ENCODE measurements at regions not wholly inside any gene's neighbourhood (a gene's known extent, or its start where the extent isn't known, plus 50 kb on each side); places are given as distances from the start of the nearest gene placed in this dataset.

DNA sequence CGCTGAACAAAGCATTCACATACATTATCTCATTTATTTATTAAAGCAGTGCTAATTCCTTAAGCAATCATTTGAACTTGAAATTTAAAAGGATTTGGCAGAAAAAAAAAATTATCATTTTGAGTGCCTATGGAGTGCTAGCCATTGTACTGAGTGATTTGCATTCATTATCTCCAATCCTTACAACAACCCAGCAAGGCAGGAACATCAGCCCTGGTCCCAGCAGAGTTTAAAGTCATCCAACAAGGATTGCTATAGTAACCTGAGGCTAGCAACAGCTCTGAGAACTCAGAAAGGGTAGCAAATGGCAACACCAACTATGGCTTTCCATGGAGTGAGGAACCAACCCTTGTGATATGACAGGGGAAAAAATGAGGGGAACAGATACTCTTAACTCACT is 237.6 kb upstream of the SETMAR start:
- no peak overlapping the region for H2BK12ac ChIP-seq (ENCODE audit: low read length in 2 of 2)
- H3K18ac ChIP-seq (ENCODE audit: low read depth in 1 of 2, low read length in 2 of 2): no peak overlapping the region
- no peak overlapping the region for H2AK5ac ChIP-seq (ENCODE audit: low read length, severe bottlenecking)
- H3K4me1 ChIP-seq (ENCODE audit: control insufficient read depth, insufficient read depth, low read depth, low read length): no peaks in the 10 kb centered on the region
- no peak overlapping the region for H3K4me2 ChIP-seq (ENCODE audit: low read length, poor library complexity, severe bottlenecking)
- no peak overlapping the region for H3K4ac ChIP-seq (ENCODE audit: low read depth in 1 of 2, low read length in 2 of 2)
- no peak overlapping the region for H3K14ac ChIP-seq (ENCODE audit: low read length in 2 of 2)
- no peak overlapping the region for H3K27ac ChIP-seq (ENCODE audit: low read length, poor library complexity, severe bottlenecking)
- H2BK5ac ChIP-seq (ENCODE audit: low read depth, low read length, poor library complexity, severe bottlenecking): no peak overlapping the region
- no peak overlapping the region for H4K8ac ChIP-seq (ENCODE audit: low read length)
- peaks cover 4% of the 10 kb centered on the region for H3K9me3 ChIP-seq (ENCODE audit: control insufficient read depth, low read length)
- H3K36me3 ChIP-seq (ENCODE audit: control insufficient read depth in 1 of 2, insufficient read depth in 2 of 2, low read depth in 1 of 2, low read length in 2 of 2): no peaks in the 10 kb centered on the region
- WGBS: 100% methylated on average over 1 of the region's 1 CpG
- H4K91ac ChIP-seq (ENCODE audit: low read length): no peak overlapping the region
- H3K23ac ChIP-seq (ENCODE audit: low read length in 2 of 2): no peak overlapping the region
- H3K79me1 ChIP-seq (replicated peaks; ENCODE audit: low read length, poor library complexity, severe bottlenecking): no peaks in the 10 kb centered on the region
- H3K9ac ChIP-seq (ENCODE audit: low read length): no peak overlapping the region
- H3K27me3 ChIP-seq (ENCODE audit: control insufficient read depth in 1 of 2, insufficient read depth in 1 of 2, low read length in 2 of 2): no peaks in the 10 kb centered on the region
- no peak for DNase-seq
- H2BK120ac ChIP-seq (ENCODE audit: low read depth, low read length): no peak overlapping the region
- H2AFZ ChIP-seq (ENCODE audit: low read depth, low read length): no peak overlapping the region
- no peak overlapping the region for H2BK15ac ChIP-seq (ENCODE audit: low read depth, poor library complexity, severe bottlenecking)
- no peak overlapping the region for H3K4me3 ChIP-seq (ENCODE audit: insufficient read depth in 1 of 2, low read depth in 1 of 2, low read length in 2 of 2)

DNA sequence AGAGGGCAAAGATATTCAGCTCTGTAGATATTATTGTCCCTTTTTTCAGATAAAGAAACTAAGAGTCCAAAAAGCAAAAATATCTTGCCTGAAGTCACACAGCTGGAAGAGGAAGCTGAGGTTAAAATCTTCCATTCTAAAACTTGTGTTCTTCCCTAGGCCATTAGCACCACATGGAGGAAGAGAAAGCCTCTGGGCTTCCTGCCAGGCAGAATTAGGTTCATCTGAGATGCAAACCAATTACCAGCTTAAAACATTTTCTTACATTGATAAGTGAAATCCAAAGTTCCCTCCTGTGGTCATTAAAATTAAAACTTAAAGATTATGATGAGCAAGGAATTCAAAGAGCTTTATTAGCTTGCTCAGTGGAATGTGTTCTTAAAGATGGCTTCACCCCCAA is 235.3 kb upstream of the SETMAR start:
- Histone ChIP-seq H3K9me3 (ENCODE audit: control insufficient read depth, low read length) (peaks cover 4% of the 10 kb centered on the region), H2BK5ac (ENCODE audit: low read depth, low read length, poor library complexity, severe bottlenecking) (no peak overlapping the region), H3K4me3 (ENCODE audit: insufficient read depth in 1 of 2, low read depth in 1 of 2, low read length in 2 of 2) (no peak overlapping the region), H3K4me2 (ENCODE audit: low read length, poor library complexity, severe bottlenecking) (no peak overlapping the region), H3K18ac (ENCODE audit: low read depth in 1 of 2, low read length in 2 of 2) (no peak overlapping the region), H3K27ac (ENCODE audit: low read length, poor library complexity, severe bottlenecking) (no peak overlapping the region), H3K36me3 (ENCODE audit: control insufficient read depth in 1 of 2, insufficient read depth in 2 of 2, low read depth in 1 of 2, low read length in 2 of 2) (no peaks in the 10 kb centered on the region), H3K4me1 (ENCODE audit: control insufficient read depth, insufficient read depth, low read depth, low read length) (no peaks in the 10 kb centered on the region), H2BK15ac (ENCODE audit: low read depth, poor library complexity, severe bottlenecking) (no peak overlapping the region), H3K23ac (ENCODE audit: low read length in 2 of 2) (no peak overlapping the region), H4K8ac (ENCODE audit: low read length) (no peak overlapping the region), H2BK12ac (ENCODE audit: low read length in 2 of 2) (no peak overlapping the region), H3K9ac (ENCODE audit: low read length) (no peak overlapping the region), H3K27me3 (ENCODE audit: control insufficient read depth in 1 of 2, insufficient read depth in 1 of 2, low read length in 2 of 2) (no peaks in the 10 kb centered on the region), H2BK120ac (ENCODE audit: low read depth, low read length) (no peak overlapping the region), H3K4ac (ENCODE audit: low read depth in 1 of 2, low read length in 2 of 2) (no peak overlapping the region), H4K91ac (ENCODE audit: low read length) (no peak overlapping the region), H3K79me1 (replicated peaks; ENCODE audit: low read length, poor library complexity, severe bottlenecking) (no peaks in the 10 kb centered on the region), H2AFZ (ENCODE audit: low read depth, low read length) (no peak overlapping the region), H2AK5ac (ENCODE audit: low read length, severe bottlenecking) (no peak overlapping the region), H3K14ac (ENCODE audit: low read length in 2 of 2) (no peak overlapping the region)
- no peak for DNase-seq

DNA sequence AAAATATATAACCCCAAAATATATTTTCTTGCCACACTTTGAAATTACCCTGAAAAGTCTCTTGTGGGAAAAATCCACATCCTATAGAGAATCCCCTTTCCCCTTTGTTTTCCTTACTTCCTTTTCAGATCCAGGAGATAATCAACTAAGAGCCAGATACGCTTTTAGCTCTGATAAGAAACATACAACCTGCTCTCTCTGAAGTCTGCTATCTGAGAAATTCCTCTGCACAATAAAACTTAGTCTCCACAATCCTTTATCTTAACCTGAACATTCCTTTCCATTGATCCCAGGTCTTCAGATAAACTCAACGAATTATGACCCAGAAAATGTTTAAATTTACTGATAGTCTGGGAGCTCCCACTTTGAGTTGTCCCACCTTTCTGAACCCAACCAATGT is 233.4 kb upstream of the SETMAR start:
- WGBS: 19% methylated on average over 2 of the region's 2 CpGs
- no peaks in the 10 kb centered on the region for H3K27me3 ChIP-seq (ENCODE audit: control insufficient read depth in 1 of 2, insufficient read depth in 1 of 2, low read length in 2 of 2)
- H3K36me3 ChIP-seq (ENCODE audit: control insufficient read depth in 1 of 2, insufficient read depth in 2 of 2, low read depth in 1 of 2, low read length in 2 of 2): no peaks in the 10 kb centered on the region
- H3K4me3 ChIP-seq (ENCODE audit: insufficient read depth in 1 of 2, low read depth in 1 of 2, low read length in 2 of 2): no peak overlapping the region
- no peak overlapping the region for H3K14ac ChIP-seq (ENCODE audit: low read length in 2 of 2)
- H3K4me1 ChIP-seq (ENCODE audit: control insufficient read depth, insufficient read depth, low read depth, low read length): no peaks in the 10 kb centered on the region
- H4K91ac ChIP-seq (ENCODE audit: low read length): no peak overlapping the region
- H4K8ac ChIP-seq (ENCODE audit: low read length): no peak overlapping the region
- no peak overlapping the region for H3K18ac ChIP-seq (ENCODE audit: low read depth in 1 of 2, low read length in 2 of 2)
- no peak overlapping the region for H3K4ac ChIP-seq (ENCODE audit: low read depth in 1 of 2, low read length in 2 of 2)
- H2BK120ac ChIP-seq (ENCODE audit: low read depth, low read length): no peak overlapping the region
- no peak overlapping the region for H2AFZ ChIP-seq (ENCODE audit: low read depth, low read length)
- no peak overlapping the region for H2BK15ac ChIP-seq (ENCODE audit: low read depth, poor library complexity, severe bottlenecking)
- no peak overlapping the region for H2AK5ac ChIP-seq (ENCODE audit: low read length, severe bottlenecking)
- H3K23ac ChIP-seq (ENCODE audit: low read length in 2 of 2): no peak overlapping the region
- no peak for DNase-seq
- H3K9me3 ChIP-seq (ENCODE audit: control insufficient read depth, low read length): peaks cover 4% of the 10 kb centered on the region
- H3K9ac ChIP-seq (ENCODE audit: low read length): no peak overlapping the region
- H3K4me2 ChIP-seq (ENCODE audit: low read length, poor library complexity, severe bottlenecking): no peak overlapping the region
- no peak overlapping the region for H3K27ac ChIP-seq (ENCODE audit: low read length, poor library complexity, severe bottlenecking)
- no peaks in the 10 kb centered on the region for H3K79me1 ChIP-seq (replicated peaks; ENCODE audit: low read length, poor library complexity, severe bottlenecking)
- no peak overlapping the region for H2BK12ac ChIP-seq (ENCODE audit: low read length in 2 of 2)
- H2BK5ac ChIP-seq (ENCODE audit: low read depth, low read length, poor library complexity, severe bottlenecking): no peak overlapping the region

DNA sequence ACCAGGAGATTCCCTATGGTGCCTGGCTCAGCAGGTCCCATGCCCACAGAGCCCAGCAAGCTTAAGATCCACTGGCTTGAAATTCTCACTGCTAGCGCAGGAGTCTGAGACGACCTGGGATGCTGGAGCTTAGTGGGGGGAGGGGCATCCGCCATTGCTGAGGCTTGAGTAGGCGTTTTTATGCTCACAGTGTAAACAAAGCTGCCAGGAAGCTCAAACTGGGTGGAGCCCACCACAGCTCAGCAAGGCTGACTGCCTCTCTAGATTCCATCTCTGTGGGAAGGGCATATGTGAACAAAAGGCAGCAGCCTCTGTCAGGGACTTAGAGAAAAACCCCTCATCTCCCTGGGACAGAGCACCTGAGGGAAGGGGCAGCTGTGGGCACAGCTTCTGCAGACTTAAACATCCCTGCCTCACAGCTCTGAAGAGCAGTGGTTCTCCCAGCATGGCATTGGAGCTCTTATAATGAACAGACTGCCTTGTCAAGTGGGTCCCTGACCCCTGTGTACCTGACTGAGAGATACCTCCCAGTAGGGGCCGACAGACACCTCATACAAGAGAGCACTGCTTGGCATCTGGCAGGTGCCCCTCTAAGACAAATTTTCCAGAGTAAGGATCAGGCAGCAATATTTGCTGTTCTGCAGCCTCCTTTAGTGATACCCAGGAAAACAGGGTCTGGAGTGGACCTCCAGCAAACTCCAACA is 231.5 kb upstream of the SETMAR start:
- H3K4me3 ChIP-seq (ENCODE audit: insufficient read depth in 1 of 2, low read depth in 1 of 2, low read length in 2 of 2): no peak overlapping the region
- H3K14ac ChIP-seq (ENCODE audit: low read length in 2 of 2): no peak overlapping the region
- no peak overlapping the region for H2AFZ ChIP-seq (ENCODE audit: low read depth, low read length)
- H3K4me2 ChIP-seq (ENCODE audit: low read length, poor library complexity, severe bottlenecking): no peak overlapping the region
- no peak overlapping the region for H2BK120ac ChIP-seq (ENCODE audit: low read depth, low read length)
- H4K91ac ChIP-seq (ENCODE audit: low read length): no peak overlapping the region
- H3K4ac ChIP-seq (ENCODE audit: low read depth in 1 of 2, low read length in 2 of 2): no peak overlapping the region
- no peak overlapping the region for H3K23ac ChIP-seq (ENCODE audit: low read length in 2 of 2)
- no peaks in the 10 kb centered on the region for H3K36me3 ChIP-seq (ENCODE audit: control insufficient read depth in 1 of 2, insufficient read depth in 2 of 2, low read depth in 1 of 2, low read length in 2 of 2)
- WGBS: 26% methylated on average over 5 of the region's 5 CpGs
- H3K27me3 ChIP-seq (ENCODE audit: control insufficient read depth in 1 of 2, insufficient read depth in 1 of 2, low read length in 2 of 2): no peaks in the 10 kb centered on the region
- H4K8ac ChIP-seq (ENCODE audit: low read length): no peak overlapping the region
- H3K4me1 ChIP-seq (ENCODE audit: control insufficient read depth, insufficient read depth, low read depth, low read length): no peaks in the 10 kb centered on the region
- DNase-seq: no peak
- H2AK5ac ChIP-seq (ENCODE audit: low read length, severe bottlenecking): no peak overlapping the region
- no peak overlapping the region for H2BK5ac ChIP-seq (ENCODE audit: low read depth, low read length, poor library complexity, severe bottlenecking)
- no peaks in the 10 kb centered on the region for H3K9me3 ChIP-seq (ENCODE audit: control insufficient read depth, low read length)
- H3K27ac ChIP-seq (ENCODE audit: low read length, poor library complexity, severe bottlenecking): no peak overlapping the region
- no peak overlapping the region for H3K9ac ChIP-seq (ENCODE audit: low read length)
- no peaks in the 10 kb centered on the region for H3K79me1 ChIP-seq (replicated peaks; ENCODE audit: low read length, poor library complexity, severe bottlenecking)
- no peak overlapping the region for H2BK15ac ChIP-seq (ENCODE audit: low read depth, poor library complexity, severe bottlenecking)
- H2BK12ac ChIP-seq (ENCODE audit: low read length in 2 of 2): no peak overlapping the region
- H3K18ac ChIP-seq (ENCODE audit: low read depth in 1 of 2, low read length in 2 of 2): no peak overlapping the region

Measured in mesenchymal stem cell (in vitro differentiated cells and primary cell).